H54 (cell line): ENCODE measurements at regions not wholly inside any gene's neighbourhood (a gene's known extent, or its start where the extent isn't known, plus 50 kb on each side); places are given as distances from the start of the nearest gene placed in this dataset.
"Not testable (repeated sequence)": the region's sequence is repeated elsewhere in the genome, so short reads cannot be mapped to it uniquely, and the experiment has no call there.

Experiments
- DNase-seq: peaks from one replicate; pipeline ENCODE4 v3.0.0; 2011; ENCODE audit warnings: low spot score, mixed read lengths; ENCODE audit not compliant: insufficient read length
- FAIRE-seq: peaks from 3 replicates; lab custom pipeline; 2011; peaks lifted over from hg19 to GRCh38; lab: Jason Lieb, UNC
- POLR2A ChIP-seq: IDR thresholded peaks from 2 replicates; pipeline ENCODE4 v1.6.1; 2011; ENCODE audit warnings: low read depth, mild to moderate bottlenecking, low read length

DNA sequence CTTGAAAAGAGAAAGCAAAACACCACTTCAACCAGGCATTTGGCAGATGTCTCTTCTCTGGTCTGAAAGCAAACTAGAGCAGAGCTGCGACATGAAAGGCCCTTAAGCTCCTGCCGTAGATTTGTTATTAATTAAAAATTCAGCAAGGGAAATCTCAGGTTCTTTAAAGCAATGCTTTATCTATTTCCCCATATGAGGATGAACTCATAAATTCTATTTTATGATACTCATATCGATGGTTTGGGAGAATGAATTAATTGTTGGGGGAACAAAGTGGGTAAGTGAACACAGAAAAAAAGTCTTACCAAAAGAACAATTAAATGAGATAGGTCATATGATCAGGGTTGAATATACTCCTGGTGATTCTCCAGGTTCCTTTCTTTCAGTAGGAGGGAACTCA is 464.7 kb upstream of the SLC35B3 start:
- FAIRE-seq: no peak
- DNase-seq: no peak
- no peak for TF ChIP-seq POLR2A

DNA sequence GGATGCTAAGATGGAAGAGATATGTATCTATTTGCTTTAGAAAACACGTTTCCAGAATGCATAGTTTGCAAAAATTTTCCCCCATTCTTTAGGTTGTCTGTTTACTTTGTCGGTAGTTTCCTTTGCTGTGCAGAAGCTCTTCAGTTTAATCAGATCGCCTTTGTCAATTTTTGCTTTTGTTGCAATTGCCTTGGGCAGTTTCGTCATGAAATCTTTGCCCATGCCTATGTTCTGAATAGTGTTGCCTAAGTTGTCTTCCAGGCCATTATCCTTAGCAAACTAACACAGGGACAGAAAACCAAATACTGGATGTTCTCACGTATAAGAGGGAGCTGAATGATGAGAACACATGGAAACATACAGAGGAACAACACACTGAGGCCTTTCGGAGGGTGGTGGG is 454.2 kb upstream of the SLC35B3 start:
- DNase-seq (no peak), FAIRE-seq (no peak)
- no peak for TF ChIP-seq POLR2A

DNA sequence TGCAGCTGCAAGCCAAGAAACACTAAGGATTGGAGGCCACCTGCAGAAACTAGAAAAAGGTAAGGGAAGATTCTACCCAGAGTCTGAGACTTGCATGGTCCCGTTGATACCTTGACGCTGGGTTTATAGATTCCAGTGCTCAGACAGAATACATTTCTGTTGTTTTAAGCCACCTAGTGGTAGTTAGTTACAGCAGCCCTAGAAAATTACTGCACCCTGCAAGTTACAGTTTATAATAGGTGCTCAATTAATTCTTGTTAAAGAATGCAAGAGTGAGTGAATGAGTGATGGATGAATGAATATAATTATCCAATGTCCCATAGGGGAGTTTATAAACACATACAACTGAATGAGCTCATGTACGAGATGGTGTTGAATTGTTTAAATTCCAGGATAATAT is 453.1 kb upstream of the SLC35B3 start:
- DNase-seq (no peak), FAIRE-seq (no peak)
- no peak for TF ChIP-seq POLR2A

DNA sequence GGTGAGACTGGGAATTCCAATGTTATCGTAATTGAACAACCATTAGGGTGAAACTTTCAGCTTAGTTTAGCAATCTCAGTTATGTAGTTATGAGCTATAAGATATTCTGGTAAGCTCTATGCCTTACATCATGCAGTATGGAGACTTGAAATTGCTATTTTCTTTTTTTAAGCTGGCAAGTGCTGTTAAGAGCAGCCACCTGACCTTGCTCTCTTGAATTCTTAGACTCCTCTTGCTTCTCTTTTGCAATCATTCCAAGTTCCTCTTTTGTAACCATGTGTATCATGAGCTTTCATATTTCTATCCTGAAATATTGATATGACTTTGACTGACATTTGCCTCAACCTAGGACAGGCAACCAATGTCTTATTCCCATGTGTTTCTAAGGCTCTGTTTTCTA is 446.3 kb upstream of the SLC35B3 start:
- DNase-seq (no peak), FAIRE-seq (no peak)
- TF ChIP-seq POLR2A: no peak

DNA sequence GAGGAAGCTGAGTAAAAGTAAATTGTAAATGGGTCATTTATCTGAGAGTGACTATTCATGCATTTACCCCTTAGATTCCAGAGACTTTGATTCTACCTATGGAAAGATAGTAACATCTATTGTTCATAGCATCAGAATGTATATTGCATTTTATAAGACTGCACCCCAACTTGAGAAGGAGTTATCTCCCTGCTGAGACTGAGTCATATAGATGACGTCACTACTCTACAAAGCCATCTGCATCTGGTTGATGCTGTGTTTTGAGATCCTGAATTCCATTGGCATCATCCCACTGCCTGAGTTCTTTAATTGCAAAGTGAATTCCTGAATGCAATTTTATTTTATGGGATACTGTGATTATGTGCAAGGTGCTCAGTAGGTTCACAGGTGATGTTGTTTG is 444.0 kb upstream of the SLC35B3 start:
- FAIRE-seq: no peak
- no peak for DNase-seq

DNA sequence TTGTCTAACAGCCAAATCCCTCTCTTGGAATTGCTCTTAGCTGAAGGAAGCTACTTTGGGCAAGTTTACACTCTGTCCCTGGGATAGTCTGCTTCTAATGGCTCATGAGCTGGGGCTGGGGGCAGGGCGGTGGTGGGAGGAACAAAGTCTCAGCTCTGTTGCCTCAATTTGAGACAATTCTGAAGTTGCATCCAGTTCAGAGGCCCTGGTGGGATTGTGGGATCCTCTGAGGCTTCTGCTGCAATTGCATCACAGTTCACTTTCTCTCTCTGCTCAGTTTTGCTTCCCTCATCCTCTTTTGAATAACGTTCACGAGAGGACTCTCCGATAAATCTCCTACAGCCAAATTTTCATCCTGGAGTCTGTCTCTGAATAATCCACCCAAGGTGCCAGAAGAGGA is 440.6 kb upstream of the SLC35B3 start:
- FAIRE-seq: no peak

More for the DNA sequence above, 444.0 kb upstream of the SLC35B3 start:
- TF ChIP-seq POLR2A: no peak

DNA sequence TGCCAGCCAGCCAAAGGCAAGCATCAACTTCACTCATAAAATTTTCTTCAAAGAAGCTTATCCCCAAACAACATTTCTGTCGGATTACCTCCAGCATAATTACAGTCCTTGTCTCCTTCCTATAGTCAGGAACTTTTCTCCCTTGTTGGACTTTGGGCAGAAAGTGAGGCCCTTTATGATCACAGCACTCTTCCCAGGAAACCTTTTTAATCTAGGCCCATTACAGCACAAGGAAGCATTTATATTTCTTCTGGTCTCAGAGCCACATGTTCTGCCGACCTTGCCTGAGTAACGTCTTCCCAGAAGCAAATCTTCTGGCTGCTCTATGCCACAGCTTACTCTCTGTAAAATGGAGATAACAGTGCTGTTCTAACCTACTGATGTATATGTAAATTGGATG is 437.2 kb upstream of the SLC35B3 start:
- no peak for TF ChIP-seq POLR2A
- DNase-seq (no peak), FAIRE-seq (no peak)

More for the DNA sequence above, 440.6 kb upstream of the SLC35B3 start:
- TF ChIP-seq POLR2A: no peak
- no peak for DNase-seq

DNA sequence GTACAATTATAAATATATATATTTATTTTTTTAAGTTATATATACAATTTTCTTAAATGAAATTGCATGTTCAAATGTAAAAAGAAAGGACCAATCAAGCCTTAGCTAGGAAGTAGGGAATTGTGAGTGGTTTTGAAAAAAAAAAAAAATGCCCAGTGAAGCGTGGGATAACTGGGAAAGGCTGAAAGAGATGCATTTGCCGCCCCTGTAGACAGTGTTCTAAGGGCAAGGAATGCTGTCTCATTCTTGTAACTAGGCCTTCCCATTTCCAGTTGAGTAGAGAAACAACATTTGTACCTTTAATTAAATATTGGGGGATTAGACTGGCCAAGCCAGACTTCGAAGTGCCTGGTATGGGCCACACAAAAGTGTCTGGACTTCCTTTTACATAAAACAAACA is 430.1 kb upstream of the SLC35B3 start:
- no peak for DNase-seq

DNA sequence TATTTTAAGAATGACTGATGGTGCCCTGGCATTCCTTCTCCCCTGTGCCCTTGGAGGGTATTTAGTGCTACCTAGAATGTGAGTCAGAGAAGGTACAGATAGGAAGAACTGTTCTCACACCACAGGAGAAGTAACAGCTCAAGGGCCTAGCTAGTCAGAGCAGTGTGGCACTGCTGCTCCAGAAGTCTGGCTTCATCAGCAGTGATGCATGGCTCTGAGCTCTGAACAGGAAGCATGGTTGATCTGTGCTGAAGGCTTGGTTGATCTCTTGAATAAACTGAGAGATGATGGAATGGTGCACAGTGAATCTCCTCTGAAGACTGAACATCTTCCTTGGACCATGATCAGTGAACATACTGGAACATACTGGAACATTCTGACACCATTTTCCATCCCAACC is 425.3 kb upstream of the SLC35B3 start:
- FAIRE-seq: no peak
- no peak for TF ChIP-seq POLR2A
- DNase-seq: no peak

More for the DNA sequence above, 430.1 kb upstream of the SLC35B3 start:
- TF ChIP-seq POLR2A: no peak
- FAIRE-seq: no peak

DNA sequence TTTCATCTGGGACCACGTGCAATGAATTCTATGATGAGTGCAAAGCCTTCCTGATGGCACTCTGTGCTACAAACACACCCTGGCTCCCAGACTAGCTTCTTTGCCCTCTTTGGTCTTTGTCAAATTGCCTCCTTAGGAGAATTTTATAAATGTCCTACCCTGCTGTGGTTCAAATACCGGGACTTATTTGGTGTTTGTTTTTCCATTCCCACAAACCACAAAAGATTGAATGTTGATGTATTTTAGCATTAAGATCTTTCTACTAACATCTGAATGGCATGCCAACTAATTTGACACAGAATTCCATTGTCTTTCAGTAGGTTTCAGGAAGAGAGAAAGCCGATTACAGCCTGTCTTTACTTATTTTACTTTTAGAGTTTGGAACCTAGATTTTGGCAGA is 424.2 kb upstream of the SLC35B3 start:
- no peak for FAIRE-seq

DNA sequence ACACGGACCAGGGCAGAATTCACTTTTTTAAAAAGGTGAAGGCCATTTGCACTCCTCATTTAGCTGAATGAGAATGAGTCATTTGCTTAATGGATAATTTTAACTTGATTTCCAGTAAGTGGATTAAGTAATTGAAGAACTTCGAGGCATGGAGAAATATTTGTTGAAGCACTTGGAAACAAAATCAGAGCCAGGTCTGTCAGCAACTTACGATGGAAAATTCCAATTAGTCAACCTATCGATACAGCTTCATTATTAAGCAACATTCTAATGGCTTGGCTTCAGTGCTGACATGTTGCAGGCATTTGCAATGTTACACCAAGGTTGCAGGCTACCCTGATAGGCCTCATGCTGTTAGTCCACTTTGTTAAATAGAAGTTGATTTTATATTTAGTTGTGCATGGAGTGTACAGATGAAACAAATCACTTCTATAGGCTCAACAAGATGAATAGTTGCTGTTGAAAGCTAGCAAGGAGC is 423.5 kb upstream of the SLC35B3 start:
- TF ChIP-seq POLR2A: no peak
- FAIRE-seq: no peak
- DNase-seq: no peak

More for the DNA sequence above, 424.2 kb upstream of the SLC35B3 start:
- no peak for TF ChIP-seq POLR2A
- no peak for DNase-seq

DNA sequence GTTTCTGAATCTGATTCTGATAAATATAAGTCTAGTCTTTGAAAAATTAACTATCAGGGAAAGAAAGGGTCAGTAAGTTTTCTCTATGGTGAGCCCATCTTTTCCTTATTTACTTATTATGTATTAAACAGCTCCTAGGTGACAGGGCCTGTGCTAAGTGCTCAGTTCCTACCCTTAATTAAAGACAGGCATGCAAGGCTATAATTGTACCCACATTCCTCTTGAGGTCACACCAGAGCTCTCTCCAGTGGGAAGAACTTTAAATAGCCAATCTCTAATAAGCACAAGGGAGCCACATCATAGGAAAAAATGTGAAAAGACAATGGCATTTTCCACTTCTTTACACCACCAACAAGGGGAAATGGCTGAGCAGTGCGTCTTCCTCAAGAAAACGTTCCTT is 421.8 kb upstream of the SLC35B3 start:
- FAIRE-seq (no peak), DNase-seq (no peak)
- TF ChIP-seq POLR2A: no peak

DNA sequence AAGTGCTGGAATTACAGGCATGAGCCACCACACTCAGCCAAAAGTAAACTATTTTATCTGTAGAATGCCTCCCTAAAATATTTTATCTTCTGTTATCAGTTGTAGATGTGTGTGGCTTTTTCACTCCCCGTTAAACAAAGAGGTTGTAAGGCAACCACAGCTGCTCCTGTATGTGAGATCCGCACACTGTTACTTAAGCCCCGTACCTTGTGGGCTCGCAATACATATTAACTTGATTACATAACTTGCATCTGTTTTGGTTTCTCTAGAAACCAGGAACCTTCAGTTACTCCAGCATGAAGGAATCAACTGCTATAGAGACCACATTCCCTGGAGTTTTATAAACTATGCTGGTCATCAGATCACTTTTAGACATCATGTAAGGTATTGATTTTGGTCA is 420.1 kb upstream of the SLC35B3 start:
- TF ChIP-seq POLR2A: no peak
- DNase-seq (no peak), FAIRE-seq (no peak)

DNA sequence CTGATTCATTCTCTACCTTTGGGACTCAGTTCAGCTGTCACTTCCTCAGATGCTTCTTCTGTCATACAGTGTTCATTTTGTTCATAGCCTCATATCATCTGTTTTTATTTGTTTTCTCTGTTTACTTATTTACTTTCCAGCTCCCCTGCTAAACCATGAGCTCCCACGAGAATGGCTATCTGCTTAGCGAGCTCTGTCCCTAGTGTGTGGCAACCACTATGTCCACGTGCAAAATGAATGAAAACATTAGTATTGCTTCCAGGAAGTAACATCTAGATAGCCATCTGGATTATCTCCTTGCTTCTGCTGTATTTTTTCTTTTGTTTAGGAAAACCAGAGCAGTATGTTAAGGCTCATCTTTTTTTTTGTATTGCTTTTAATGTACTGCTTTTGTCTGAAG is 417.0 kb upstream of the SLC35B3 start:
- DNase-seq: no peak
- TF ChIP-seq POLR2A: no peak
- FAIRE-seq: no peak

DNA sequence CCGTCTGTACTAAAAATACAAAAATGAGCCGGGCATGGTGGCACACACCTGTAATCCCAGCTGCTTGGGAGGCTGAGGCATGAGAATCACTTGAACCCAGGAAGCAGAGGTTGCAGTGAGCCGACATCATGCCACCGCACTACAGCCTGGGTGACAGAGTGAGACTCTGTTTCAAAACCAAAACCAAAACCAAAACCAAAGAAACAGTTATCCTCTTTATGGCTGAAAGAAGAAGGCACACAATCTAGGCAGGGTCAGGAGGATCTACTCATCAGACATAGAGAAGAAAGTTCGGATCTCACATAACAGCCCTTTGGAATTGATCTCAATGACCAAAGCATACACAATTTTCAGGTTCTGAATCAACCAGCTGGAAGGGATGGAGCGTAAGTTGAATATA is 411.3 kb upstream of the SLC35B3 start:
- not testable (repeated sequence) for DNase-seq, FAIRE-seq

DNA sequence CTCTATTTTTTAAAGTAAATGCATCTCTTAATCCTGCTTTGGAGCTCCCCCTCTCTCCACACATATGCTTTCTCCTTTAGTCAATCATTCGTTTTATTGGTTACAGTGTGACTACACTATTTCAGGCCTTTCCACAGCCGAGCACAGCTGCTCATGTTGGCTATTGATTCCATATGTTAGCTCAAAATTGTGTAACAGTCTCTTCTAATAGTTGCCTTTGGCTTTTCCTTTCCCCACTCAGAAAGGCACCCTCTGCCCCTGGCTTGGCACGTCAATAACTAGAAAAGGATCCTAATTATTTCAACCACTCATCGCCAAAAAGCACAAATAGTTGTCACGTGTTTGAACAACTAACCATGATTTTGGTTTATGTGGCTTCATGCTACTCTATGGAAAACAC is 410.3 kb upstream of the SLC35B3 start:
- TF ChIP-seq POLR2A: no peak
- FAIRE-seq (no peak), DNase-seq (no peak)
